GM19023 (cell line): ENCODE measurements at regions not wholly inside any gene's neighbourhood (a gene's known extent, or its start where the extent isn't known, plus 50 kb on each side); places are given as distances from the start of the nearest gene placed in this dataset.

Source experiments
- ATAC-seq: cut with Tn5 transposase; IDR thresholded peaks from one replicate; pipeline ENCODE4 v1.9.1; 2021; ENCODE audit warnings: mild to moderate bottlenecking, moderate library complexity; ENCODE audit not compliant: unreplicated experiment

DNA sequence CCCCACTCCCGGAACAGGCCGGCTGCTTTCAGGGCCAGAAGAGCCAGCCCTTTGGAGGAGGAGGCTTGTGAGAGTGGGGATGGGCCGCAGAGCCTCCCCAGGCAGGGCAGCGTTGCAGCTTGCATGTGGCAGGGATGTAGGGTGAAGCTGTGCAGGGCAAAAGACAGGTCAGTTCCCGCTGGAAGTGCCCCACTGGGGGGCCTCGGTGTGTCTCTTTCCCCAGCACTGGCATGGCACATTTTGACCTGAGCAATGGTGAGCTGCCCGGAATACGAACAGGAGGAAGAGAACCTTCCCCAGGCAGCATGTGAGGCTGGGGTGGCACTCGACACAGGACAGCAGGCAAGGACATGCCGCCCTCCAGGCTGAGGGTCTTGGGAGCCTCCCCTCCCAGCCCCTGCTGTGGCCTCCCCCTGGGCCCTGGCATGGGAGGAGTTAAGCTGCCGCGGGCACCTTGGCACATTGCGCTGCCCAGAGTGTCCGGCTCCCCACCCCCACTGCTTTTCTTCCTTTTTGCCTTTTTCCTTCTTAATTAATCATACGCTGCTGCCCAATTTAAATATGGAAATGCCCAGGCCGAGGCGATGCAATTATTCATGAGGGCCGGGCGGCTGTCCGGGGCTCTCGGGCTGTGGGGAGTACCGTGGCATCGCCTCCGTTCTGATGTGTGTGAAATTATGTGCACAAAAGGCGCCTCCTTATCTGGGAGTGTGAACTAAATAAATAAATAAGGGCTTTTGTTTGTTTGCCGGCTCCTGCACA lies 76.0 kb upstream of the WNT7B start:
- no peak for ATAC-seq

DNA sequence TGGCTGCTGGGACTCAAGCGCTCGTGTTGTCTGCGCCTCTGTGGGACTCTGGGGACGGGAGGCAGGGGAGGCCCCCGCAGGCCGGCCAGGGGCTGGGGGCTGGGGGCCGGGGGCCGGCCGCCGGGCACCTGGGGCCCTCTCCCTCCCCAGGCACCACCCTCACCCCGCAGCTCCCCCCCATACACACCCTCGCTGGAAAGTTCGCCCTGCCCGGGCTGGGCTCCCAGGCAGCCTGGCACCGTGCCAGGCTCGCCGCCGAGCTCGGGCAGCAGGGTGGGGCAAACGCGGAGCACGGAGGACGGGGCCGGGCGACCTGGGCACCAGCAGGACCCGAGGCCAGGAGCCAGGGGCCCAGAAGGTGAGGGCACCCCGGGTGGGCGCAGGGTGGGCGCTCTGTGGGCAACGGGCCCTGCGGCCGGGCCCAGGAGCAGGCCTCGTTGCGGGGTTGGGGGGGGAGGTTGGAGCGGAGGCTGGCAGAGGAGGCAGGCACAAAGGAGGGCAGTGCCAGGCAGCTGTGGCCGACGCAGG lies 76.7 kb upstream of the WNT7B start:
- no peak for ATAC-seq

DNA sequence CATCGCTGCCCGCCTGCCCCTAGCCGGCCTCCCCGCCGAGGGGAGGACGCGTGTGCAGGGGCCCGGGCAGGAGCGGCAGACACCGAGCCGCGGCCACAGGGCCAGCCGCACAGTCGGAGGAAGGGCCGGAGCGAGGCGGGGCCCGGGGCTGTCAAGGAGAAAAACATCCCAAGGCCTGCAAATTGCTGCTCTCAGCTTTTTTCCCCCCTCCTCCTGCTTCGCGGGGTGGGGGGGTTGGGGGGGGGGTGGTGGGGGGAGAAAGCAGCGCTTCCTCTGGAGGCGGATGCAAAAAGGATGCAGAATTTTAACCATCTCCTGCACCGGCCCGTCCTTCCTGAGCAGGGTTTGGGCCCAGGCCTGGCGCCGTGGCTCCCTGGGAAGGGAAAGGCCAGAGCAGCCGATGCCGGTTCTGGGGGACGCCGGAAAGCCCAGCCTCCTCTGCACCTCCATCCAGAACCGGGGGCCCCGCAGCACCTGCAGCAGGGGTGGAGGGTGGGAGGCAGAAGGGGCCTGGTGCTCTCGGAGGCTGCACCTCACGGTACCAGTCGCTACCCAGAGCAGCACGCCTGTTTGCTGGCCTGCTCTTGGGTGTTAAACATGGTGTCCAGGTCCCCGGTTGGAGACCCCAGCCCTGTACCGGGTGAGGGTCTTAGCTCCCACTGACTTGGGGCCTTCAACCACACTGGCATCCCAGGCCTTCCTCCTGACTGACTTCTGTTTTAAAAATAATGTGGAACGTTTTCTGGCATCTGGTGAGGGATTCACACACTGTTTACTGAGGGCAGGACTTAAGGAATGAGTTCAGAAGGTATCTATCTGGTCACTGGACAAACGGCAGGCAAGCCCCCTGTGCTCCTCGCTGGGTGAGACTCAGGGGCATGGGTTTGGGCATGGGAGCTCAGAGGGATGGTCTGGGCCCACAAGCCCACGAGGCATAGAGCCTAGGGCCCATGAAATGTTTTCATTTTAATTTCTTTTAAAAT lies 77.4 kb upstream of the WNT7B start:
- ATAC-seq, result no peak

GRCh38 chr22:46055181-46055875 lies 78.4 kb upstream of the WNT7B start:
- no peak for ATAC-seq

DNA sequence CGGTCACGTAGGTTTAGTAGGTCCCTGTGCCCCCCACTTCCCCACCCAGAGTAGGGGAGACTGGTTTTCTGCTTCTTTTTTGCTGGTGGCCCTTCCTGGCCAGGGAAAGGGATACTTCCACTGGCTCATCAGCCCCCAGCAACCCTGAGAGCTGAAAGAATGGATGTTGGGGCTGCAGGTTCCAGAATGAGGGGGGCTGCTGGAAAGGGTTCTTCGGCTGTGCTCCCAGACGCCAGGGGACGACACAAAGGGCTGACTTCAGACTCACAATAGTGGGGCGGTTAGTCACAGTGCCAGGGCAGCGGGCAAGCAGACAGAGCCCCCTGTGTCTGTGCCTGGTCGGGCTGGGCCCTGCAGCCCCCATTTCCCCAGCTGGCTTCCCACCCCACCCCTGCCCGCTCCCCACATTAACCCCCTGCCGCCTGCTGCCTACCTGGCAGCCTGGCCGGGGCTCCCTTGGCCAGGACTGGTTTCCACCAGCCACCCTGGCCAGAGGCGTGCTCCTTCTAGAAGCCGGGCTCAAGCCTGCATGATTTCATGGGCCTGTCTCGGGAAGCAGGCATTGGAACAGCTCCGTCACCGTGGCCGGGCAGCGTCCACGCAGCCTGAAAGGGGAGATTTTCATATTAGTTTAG lies 79.1 kb upstream of the WNT7B start:
- no peak for ATAC-seq

DNA sequence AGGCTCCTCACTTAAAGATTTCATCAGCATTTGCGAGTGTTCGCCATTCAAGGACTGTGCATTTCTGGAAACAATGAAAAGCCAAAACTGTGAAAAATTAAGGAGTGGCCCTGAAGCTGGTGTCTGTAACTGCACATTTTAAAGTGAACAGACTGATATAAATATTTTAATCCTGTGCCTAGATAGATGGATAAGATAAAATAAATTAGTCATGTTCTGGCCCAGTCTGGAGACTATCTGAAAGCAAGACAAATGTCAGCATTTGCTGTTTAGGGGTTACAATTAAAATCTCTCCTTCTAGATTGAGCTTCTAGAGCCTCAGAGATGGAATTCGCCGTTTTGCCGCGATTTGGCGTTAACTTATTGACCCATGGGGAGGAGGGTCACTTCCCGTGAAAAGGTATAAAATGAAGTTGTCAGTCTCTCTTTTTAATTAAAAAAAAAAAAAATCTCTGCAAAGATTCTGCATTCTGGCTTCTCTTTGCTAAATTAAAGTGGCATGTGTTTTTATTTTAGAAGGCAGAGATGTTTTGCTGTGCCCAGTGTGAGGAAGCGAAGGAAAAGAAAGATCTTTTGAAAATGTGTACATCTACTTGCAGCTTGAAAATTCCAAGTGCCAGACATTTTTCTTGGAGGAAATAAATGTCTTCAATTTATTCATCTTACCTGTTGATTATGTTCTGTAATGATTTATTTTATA lies 79.7 kb upstream of the WNT7B start:
- no peak for ATAC-seq

DNA sequence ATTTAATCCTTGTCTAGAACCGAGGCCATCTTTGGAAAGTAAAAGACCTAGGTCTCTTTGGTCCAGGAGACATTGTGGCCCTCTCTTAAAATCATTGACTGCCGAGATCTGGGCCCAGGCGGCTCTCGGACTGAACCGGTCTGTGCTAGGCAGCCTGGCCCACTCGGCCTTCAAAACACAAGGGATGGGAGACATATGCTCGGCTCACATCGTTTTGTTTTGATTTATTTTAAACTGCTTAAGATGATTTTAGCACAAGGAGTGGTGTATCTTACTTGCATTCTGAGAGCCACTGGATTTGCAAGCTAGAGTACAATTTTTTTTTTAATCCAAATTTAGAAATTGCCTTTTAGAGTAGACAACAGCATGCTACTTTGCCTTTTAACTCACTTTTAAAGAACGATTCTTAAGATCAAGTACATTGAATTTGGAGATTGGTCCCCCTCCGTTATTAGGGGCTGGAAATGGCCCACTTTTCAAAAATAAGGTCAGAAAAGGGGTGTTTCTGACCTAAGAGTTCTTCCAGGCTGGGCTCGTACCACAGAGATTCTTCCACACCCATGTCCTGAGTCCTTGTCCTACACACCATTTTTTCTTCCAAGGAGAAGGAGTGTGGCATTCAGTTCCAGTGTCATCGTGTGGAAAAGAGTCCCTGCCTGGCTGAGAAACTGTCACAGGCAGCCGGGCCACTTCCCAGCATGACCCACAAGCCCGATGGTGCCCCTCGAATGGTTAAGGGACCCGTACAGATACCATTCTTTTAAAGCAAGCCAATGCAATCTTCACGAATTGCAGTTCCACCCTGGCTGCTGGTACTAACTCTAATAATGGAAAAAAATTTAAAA lies 80.5 kb upstream of the WNT7B start:
- ATAC-seq, result no peak

- peak; percentile 66 for ATAC-seq
These were observed 81.1 kb upstream of the WNT7B start for GRCh38 chr22:46058091-46058420.

DNA sequence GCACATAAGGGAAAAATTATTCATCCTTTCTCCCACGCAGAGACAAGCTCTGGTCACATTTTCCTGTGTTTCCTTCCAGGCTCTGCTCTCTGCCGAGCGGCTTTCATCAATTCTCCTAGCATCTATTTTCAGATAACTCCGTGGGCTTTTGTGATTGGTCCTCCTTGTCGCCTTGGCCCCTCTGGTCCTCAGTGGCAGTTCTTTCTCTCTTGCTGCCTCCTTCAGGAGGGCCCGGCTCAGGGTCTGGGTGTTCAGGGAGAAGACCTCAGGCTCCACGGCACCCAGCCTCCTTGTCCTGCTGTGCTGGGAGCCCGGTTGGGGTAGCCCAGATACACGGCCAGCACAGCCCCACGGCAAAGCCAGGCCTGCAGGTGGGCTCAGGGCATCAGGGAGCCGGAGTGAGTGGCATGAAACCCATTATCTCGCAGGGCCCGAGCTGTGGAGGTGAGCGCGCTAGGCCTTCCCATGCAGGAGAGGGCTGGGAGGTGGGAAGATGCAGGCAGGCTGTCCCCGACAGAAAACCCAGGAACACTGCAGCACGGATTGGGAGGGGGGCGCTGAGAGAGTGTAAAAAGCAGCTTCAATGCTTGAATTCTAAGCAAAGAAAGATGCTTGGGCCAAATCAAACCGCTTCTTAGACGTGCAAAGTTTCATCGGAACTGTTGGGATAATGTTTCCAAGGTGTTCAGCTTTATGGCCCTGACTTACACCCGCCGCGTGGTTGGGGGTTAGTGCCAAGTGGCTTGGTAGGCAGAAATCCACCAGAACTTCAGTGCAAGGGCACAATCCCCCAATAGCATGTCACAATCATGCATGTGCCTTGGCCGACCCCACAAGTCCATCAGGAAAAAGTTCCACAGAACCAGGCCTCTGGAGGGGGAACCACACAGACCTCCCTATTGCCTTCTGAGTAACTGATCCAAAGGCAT lies 81.9 kb upstream of the WNT7B start:
- ATAC-seq, result no peak

DNA sequence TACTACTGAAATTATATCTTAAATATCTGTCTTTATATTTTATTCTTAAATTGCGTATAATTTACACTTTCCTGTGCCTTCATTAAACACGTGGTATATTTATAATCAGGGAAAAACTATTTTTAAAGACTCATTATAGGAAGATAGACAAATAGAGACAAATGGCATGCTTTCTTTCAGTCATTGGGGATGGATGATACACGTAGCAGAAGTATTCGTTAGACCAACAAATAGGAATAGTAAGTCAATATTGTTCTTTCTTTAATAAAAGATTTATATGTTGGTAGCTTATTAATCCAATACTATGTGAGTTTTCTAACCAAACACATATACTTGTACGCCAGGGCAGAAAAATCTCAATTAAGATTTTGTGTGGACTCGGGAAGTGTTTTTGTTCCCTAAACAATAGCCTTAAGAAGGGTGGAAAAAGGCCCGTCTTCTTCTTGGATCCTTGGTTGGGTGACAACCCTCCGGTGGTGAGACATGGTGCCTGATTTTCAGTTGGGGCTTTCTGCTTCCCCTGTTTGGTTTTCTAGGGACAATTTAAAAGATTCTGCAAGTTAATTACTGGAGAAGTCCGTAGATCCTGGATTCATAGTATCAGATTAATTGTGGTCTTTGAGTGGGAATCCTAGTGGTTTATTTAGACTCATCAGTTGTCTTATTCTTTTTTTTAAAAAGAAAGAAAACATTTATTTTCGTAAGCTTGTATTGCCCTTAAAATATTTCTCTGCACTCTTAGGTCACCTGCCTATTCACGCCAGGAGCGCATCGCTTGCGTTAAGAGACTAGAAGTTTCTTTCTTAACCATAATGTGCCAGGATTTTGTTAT lies 83.5 kb upstream of the WNT7B start:
- no peak for ATAC-seq

GRCh38 chr22:46061124-46061500 lies 84.2 kb upstream of the WNT7B start:
- no peak for ATAC-seq

DNA sequence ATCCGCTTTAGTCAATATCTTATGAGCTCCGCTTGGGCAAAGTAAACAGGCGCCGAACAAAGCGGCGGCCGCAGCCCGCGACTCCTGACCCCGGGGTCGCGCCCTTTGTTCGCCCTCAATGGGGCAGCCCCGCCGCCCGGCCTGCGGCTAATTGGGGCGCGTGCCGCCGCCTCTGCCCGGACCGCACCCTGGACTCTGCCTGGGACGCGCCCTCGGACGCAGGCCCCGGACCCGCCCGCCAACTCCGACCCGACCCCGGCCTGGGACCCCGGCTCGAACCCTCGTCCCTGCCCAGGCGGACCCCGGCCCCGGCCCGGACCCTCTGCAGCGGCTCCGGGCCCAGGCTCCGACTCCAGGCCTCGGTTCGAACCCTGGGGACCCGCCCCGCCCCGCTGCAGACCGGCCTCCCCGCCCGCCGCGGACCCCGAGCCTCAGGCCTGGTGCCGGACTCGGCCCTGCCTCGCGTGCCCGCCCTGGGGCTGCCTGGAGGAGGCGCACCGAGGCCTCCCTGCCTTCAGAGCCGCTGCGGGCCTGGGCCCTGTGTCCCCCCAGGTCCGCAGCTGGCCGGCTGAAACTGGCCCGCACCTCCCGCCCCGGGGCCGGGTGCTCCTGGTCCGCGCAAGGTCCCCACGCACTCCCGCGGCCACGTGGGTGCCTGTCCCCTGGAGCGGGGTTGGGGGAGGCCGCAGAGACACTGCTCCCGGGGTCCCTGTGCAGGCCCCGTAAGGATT lies 84.7 kb upstream of the WNT7B start:
- no peak for ATAC-seq

DNA sequence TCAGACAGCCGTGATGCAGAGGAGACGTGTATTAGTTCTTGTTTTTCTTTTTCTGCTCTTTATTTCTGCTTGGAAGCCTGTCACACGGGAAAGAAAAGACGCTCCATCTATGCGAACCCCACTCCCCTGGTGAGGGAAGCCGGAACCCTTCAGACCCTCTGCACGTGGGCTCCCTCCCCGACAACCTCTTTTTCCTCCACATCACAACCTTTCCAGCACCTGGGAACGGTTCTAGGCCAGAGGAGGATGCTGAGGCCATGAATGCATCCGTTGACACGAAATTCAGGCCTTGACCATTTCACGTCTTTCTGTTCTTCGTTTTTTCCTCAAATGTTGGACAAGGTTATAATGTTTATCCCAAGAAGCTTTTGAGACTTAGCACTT lies 85.3 kb upstream of the WNT7B start:
- no peak for ATAC-seq

DNA sequence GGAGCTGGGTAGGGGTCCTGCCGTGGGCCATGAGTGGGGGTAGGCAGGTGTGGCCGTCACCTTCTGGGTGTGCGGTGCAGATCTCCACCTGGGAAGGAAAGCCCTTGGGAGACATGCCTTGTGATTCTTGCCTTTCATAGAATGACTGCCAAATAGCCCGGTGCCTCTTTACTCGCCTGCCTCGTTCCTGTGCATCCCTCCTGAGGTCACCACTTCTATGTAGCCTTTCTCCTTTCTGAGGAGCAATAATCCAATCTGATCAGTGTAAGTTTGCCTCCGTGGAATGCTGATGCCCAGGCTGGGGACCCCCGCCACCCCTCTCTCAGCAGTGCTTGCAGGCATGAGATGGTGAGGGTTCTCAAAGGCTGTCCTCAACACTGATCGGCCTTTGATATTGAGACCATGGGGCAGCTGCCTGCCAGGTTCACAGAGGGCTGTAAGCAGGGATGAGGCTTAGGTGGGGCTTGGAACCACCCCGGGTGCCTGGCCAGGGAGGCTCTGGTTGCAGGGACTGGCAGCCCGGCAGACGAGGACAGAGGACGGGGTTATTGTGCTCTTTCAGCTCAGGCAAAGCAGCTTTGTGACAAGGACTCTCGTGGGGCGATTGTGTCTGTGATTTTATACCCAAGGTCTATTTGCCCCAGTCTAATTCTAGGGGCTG lies 86.1 kb upstream of the WNT7B start:
- no peak for ATAC-seq

DNA sequence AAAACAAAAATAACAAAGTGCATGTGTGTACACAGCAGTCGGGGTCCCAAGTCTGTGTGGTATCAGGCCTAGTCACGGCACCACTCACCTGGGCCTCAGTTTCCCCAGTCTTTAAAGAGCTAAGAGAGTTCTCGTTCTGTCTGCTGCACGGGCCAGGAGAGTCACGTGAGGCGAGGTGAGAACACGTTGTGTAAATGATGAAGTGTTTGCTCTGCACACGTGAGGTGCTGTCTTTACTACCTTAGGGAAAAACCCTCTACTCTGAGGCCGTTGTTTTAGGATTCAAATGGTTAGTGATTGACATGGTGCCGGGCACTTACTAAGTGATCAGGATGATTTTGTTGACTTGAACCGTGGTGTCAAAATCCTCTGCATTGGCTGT lies 86.5 kb upstream of the PPARA start:
- no peak for ATAC-seq

DNA sequence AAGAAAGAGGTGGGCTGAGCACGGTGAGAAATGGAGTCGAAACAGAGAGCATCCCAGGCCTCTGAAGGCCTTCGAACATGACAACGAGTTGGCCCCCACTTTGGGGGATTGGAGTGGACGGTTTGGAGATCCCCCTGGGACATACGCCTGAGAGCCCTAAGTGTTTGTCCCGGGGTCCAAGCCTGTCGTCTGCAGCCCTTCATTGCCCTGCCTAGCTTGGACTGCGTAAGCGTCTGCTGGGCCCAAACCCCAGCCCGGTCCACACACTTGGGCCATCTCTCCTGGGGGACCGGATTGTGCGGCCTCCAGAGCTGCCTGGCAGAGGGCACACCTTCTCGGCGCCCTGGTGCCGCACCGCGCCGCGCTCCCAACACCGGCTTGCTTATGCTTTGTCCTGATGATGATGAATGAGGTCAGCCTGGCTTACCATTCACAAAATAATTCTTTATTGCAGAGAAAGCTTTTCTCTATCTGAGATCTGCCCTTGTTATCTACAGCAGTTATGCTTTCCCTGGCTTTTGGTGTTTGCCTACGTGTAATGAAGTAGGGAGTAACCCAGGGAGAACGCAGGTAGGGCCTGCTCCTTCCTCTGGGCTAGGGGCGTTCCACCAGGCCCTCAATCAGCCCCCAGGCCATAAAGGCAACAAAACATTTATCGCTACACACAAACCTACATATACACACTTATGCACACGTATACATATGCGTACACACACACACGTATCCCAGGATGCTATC lies 85.9 kb upstream of the PPARA start:
- no peak for ATAC-seq
